GM19372 (cell line): ENCODE measurements at regions not wholly inside any gene's neighbourhood (a gene's known extent, or its start where the extent isn't known, plus 50 kb on each side); places are given as distances from the start of the nearest gene placed in this dataset.
"Not testable (repeated sequence)": the region's sequence is repeated elsewhere in the genome, so short reads cannot be mapped to it uniquely, and the experiment has no call there.

Experiments
- ATAC-seq: cut with Tn5 transposase; IDR thresholded peaks from one replicate; pipeline ENCODE4 v1.9.1; 2021; ENCODE audit warnings: mild to moderate bottlenecking, low read depth, moderate library complexity; ENCODE audit not compliant: unreplicated experiment

DNA sequence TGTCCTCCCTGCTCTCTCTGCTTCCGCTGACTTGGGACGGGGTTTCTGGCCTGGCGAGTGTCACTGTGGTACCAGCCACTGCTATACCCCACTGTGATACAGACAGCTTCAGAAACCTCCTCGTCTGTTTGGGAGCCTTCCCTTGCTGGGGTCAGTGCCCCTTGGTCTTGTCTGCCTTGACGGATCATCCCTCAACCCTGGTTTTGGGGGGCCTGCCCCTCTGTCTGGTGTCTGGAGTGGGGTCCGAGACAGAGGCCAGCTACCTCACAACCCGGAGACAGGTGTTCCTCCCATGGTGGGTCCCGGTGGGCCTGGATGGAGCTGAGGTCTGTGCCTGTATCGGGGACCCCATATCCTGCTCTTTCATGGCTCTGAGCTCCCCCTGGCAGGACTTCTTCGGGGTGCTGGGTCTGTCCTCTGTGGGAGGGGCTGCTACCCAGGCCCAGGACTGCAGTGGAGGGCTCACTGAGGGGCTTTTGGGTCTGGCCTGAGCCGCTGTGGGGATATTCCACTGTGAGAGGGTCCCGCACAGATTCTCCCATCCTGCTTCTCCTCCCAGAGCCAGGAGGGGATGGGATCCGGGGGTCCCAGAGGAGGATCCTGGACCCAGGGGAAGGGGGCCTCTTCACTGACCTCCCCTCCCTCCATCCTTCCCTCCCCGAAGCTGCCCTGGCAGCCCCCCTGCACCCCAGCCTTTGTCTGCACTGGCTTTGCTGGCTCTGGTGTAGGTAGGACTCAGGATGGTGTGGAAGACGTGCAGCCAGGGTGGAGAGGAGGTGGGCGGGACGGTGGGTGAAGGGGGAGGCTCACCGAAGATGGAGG, 365.5 kb downstream of the TMEM121 start:
- no peak for ATAC-seq

DNA sequence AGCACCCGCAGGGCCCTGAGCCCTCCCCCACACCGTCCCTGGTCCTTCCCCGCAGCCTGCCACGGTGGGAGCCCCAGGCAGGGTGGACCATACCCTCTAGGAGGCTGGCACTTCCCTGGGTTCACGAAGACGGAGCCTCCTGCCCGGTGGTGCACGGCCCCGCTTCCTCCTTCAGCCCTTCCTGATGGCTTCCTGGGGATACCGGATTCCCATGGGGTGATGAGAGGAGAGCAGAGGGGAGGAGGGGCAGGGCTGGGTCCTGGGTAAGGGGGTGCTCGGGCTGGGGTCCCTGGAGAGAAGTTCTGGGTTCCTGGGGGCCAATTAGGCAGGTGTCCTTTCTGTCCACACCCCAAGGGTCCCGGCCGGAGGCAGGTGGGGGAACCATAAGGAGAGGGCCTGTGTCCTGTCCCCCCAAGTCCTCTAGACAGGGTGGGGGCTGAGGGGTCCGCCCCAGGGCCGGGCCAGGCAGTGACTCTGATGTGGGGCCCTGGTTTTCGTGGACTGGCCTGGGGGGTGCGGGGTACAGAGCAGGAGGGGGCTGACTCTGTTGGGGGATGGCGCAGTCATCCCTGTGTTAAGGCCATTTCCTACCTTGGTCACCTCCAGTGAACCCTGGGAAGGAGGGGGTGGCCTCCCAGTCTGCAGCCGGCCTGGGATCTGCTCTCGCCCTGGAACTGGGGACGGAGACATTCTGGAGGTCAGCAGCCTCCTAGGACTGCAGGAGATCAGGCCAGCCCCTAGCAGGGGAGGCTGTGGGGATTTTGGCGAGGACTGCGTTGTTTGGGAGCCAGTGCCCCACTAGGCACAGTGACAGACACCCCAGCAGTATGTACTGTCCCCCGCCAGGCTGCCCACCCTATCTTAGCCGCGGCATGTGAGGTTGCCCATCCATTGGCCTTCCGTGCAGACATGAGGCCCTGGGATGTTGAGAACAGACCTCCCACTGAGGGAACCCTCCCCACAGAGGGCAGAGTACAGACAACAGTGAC, 366.4 kb downstream of the TMEM121 start:
- not testable (repeated sequence) for ATAC-seq

GRCh38 chr14:105893686-105894085, 367.3 kb downstream of the TMEM121 start:
- not testable (repeated sequence) for ATAC-seq

DNA sequence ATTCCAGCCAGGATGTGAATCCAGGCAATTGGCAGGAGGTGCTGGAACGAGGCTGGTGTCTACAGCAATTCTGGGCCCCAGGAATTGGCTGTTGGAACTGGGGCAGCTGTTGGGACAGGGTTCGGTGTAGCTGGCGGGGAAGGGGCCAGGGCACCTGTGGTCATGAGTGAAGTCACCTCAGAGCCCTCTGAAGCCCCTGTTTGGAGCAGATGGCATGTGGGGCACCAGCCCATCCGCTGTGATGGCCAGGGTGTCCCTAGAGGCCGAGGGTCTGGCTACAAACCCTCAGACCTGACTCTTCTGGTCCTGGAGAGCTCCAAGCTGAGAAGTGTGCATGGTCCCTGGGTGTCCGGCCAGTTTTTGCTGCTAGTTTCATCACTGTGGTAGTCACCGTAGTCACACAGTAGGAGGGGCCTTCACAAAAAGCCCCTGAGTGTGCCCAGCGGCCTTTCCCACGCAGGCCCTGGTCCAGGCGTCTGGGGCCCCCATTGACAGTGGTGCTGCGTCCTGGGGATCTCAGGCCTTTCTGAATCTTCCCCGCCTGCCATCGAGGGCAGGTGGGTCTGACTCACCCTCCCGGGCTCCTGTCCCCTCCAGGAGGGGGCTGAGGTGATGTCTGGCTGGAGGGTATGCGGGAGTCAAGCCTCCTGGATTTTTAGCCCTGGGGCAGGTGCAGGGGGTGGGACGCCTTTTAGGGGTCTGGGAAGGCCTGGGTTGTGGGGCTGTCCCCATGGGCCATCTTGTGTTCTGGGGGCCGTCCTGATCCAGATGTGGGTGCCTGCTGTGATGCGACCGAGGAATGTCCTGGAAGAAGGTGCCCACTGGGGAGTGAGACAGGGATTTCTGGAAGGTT, 368.0 kb downstream of the TMEM121 start:
- ATAC-seq: no peak

DNA sequence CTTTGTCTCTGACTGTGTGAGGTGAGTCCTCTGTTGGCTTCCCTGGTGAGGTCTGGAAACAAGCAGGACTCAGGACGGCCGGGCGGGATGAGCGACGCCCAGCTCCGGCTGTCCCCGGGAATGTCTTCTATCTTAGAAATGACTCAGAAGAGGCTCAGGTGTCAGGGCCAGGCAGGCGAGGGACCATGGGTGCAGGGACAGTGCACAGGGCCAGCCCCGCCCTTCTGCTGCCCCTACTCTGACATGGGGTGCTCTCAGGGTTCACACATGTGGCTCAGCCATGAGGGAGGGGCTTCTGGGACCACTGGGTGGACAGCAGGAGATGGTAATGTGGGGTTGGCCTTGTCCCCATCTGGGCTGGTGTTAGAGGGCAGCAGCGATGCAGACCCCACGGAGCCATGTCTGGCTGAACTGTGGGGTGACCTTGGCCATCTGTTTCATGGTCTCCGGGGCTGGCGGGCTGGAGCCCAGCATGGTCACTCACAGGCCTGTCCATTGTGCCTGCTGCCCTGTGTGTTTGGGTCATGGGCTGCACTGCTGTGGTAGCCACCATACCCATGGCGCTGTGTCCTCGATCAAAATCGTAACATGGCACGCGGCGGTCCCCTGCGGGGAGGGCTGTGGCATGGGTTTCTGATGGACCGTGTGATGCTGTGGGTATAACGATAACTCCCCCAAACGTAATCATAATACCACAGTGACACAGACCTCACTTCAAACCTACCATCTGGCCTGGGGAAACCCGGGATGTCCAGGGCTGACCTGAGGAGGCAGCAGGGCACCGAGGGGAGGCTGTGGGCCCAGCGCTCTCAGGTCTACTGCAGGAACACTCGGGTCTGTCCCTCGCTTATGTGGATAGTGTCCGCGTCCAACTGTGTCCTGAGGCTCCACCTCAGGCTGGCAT, 368.8 kb downstream of the TMEM121 start:
- ATAC-seq: no peak

DNA sequence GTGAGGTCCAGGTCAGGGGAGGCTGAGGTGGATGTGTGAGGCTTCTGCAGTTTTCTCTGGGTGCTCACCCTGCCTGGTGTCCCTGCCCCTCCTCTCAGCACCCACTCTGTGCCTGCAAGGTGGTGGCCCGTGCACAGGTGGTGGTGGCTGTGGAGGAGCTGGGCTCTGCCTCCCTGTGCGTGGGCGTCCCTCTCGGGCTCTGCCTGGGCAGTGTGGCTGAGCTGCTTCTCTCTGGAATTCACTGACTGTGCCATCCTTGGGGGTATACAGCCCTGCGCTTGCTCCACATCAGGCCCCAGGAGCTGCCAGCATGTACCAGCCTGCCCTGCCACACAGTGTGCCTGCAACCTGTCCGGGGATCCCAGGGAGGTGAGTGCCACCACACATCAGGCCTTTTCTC, 369.8 kb downstream of the TMEM121 start:
- not testable (repeated sequence) for ATAC-seq

DNA sequence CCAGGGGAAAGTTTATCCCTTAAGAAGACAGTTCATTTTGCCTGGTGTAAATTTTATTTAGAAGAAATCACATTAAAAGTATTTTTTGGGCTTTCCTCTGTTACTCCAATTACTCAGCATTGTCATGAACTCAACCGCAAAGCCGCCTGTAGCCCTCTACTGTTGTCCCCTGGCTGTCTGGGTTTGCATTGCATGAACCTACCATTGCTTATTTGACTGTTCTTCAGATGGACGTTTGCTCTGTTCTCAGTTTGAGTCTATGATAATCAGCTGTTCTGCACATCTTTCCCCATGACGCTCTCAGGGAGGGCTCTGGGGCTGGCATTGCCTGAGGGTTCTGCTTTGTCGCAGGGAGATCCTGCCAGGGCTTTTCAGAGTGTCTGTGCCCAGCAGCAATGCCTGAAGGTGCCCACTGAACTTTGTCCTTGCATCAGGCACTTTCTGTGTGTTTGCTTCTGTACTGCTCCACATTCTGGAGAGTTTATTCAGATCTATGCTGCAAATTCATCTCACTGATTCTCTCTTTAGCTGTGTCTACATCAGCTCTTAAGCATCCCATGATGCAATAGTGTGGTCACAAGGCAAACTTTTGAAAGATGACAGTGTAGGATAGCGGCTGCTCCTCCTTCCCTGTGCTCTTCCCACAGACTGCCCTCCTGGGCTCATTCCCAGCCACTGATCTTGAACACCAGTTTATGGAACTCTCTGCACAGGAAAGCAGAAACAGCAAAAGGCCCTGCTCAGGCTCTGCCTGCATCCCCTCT, 370.8 kb downstream of the TMEM121 start:
- not testable (repeated sequence) for ATAC-seq

DNA sequence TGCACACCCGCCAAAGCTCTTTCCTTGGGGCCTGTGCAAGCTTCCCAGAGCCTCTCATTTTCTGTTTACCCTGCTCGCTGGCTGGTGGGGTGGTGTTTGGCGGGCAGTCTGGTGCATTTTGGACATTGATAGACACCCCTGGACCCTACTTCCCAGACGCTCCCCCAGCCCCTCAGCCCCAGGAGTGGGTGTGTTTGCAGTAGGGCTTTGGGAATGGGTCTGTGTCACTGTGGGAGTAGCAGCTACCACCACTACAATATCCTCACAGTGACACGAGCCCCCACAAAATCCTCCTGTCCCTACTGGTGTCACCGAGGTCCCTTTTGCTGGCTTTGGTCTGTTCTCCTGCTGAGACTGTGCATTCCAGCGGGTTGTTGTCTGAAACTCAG, 371.3 kb downstream of the TMEM121 start:
- ATAC-seq: no peak

DNA sequence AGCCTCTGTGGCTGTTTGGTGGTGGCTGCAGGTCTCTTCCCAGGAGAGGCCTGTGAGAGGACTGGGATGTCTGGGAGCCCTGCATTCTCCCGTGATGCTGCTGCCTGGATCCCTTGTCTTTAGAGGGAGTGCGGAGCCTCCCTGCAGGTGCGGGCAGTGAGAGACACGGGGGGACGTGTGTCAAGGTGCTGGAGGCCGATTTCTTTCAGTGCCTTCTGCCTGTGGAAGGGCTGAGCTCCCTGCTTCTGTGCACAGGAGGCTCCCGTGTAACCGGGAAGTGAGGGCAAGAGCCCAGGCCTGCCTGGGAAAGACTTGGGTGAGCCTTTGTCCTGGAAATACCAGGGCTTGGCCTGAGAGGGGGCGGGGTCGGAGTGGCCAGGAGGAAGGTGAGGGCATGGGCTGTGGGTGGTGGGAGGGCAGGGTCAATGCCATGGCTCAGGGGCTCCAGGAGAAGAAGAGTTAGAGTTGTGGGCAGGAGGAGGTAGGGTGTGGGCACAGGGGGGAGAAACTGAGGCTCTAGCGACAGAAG, 372.2 kb downstream of the TMEM121 start:
- no peak for ATAC-seq

GRCh38 chr14:105899071-105899641, 372.8 kb downstream of the TMEM121 start:
- ATAC-seq: no peak

DNA sequence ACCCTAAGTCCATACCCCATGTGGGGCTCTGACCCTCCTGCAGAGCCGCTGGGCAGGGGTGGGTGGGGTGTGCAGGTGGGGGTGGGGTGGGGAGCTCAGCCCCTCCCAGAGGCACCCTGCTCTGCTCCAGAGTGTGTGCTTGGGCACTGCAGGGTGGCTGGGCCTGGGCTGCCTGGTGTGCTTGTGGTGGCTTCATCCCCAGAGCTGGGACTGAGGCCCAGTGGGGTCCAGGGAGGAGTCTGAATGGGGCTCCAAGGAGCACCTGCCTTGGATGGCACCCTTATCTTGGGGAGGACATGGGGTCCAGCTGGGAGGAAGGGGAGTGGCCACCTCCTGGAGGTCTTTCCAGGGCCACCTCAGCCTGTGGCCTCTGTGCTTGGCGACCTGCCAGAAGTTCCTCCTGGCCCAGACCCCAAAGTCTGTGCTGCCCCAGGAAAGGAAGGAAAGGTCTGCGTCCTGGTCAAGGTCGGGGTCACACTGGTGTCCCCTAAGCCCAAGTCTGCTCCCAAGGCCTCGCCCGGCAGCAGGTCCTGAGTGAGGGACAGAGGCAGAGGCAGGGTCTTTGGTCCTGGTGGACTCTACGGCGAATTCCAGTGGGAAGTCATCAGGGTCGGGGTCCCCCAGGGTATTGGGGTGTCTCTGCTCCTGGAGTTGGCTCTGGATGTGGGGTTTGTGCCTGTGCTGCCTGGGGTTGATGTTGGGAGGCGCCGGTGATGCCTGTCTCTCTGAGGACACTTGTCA, 373.4 kb downstream of the TMEM121 start:
- no peak for ATAC-seq

DNA sequence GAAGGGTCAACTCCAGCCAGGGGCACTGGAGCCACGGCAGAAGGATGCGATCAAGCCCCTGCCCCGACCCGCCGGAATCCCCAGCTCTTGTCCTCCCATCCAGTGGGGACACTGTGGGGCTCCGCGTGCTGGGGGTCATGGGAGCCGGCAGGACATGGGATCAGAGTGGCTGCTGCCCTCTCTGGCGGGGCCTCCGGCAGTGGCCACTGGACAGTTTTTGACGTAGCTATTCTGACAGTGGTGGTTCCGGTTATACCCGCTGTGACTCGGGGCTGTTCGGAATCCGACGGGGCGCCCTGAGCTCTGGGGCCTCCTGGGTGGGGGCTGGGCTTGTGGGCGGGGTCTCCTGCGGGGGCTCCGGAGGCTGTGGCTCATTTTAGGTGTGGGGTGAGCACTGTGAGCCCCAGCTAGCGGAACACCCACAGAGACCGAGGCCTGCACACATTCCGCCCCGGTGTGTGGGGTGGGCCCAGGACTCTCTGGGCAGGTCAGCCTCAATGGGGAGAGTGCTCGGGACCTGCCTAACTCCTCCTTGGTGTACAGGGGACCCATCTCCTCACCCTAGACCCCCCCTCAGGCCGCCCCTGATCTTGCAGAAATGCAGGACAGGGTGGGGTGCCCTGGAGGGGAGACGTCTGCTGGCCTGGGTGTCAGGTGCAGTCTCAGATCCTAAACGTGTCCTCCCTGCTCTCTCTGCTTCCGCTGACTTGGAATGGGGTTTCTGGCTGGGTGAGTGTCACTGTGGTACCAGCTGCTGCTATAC, 374.2 kb downstream of the TMEM121 start:
- no peak for ATAC-seq

- ATAC-seq: no peak
Measured at GRCh38 chr14:105901226-105901625, 374.8 kb downstream of the TMEM121 start.

DNA sequence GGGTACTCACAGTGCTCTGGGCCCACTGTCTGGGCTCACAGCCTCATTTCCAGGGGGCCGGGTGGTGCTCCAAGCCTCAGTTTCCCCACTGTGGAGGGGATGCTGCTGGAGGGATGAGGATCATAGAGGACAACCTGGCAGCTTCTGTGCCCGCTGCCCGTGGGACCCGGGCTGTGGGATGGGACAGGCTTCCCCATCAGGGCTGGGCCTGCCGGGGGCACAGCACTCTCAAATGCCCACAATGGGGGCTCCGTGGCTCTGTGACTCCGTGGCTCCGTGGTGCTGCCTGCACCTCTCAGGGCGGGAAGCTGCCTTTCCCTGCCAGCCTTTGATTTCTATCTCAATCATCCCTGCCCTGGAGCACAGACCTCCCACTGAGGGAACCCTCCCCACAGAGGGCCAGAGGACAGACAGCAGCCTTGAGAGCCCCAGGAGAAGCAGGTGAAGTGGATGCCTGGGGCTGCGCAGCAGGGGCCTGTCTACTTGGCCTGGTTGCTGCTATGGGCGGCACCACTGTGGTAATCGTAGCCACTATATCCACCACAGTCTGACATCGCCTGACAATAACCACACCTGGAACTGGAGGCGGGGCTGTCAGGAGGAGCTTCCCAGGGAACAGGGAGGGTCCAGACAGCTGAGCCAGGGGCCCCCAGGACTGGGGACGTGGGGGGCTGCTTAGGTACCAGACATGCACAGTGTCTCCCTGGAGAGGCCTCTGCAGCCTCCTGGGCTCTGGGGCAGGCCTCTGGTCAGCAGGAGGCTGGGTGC, 375.9 kb downstream of the TMEM121 start:
- ATAC-seq: no peak

GRCh38 chr14:105902899-105903165, 376.4 kb downstream of the TMEM121 start:
- ATAC-seq: not testable (repeated sequence)

DNA sequence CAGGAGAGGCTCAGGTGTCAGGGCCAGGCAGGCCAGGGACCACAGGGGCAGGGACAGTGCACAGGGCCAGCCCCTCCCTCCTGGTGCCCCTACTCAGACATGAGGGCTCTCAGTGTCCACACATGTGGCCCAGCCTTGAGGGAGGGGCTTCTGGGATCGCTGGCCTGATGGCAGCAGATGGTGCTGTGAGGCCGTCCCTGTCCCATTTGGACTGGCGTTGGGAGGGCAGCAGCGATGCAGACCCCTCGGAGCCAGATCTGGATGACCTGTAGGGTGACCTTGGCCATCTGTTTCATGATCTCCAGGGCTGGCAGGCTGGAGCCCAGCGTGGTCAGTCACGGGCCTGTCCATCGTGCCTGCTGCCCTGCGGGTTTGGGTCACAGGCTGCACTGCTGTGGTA, 377.6 kb downstream of the TMEM121 start:
- no peak for ATAC-seq
